HepG2 (cell line): ENCODE measurements at regions not wholly inside any gene's neighbourhood (a gene's known extent, or its start where the extent isn't known, plus 50 kb on each side); places are given as distances from the start of the nearest gene placed in this dataset.
A peak's percentile ranks its signal among the peaks of the same experiment; 100 is the strongest.

Source experiments
- ATAC-seq: fragments of 200-7000 bp; cut with Tn5 transposase; 3 replicates; pipeline ENCODE4 v1.9.1; 2020; ENCODE audit warnings: mild to moderate bottlenecking, moderate library complexity
- BruUV-seq: library from RNA; stranded (reverse); fragments of 400-500 nt; replicated peaks from 2 replicates; lab custom pipeline; 2021; lab: Mats Ljungman, UMichigan
- CTCF ChIA-PET: fragments of 300-600 bp; formaldehyde crosslinking; extraction: SDS; loops from one replicate; lab custom pipeline; 2021; ENCODE audit warnings: low total read pairs, inconsistent platforms, low intra/inter-chr PET ratio; lab: Yijun Ruan, JAX
- POLR2A ChIA-PET: fragments of 350-600 bp; sonication (Branson Sonifier 250); formaldehyde crosslinking; loops from one replicate; lab custom pipeline; 2020; ENCODE audit warnings: antibody characterized with exemption, inconsistent platforms; lab: Yijun Ruan, JAX
- DNase-seq: peaks from one replicate; pipeline ENCODE4 v3.0.0-alpha.2; 2015; ENCODE audit warnings: low spot score
- FAIRE-seq: peaks from 3 replicates; lab custom pipeline; 2011; peaks lifted over from hg19 to GRCh38; lab: Jason Lieb, UNC
- H2AFZ ChIP-seq: one replicate; pipeline ENCODE4 v1.6.1; 2011; ENCODE audit warnings: low read length, inconsistent platforms
- H3K27ac ChIP-seq: fragments of 300-600 bp; 3 replicates; pipeline ENCODE4 v1.8.0; 2011; ENCODE audit warnings: mixed run types, mild to moderate bottlenecking, mixed read lengths, low read length, inconsistent platforms; ENCODE audit not compliant: insufficient read depth; ENCODE audit errors: extremely low read length
- H3K27me3 ChIP-seq, 2 experiments: fragments of 200-600 bp in 1 of 2; 2 replicates in 1 of 2; 3 replicates in 1 of 2; pipeline versions ENCODE4 v1.6.0 to v1.8.0; 2011; ENCODE audit warnings: low read length in 2 of 2, mild to moderate bottlenecking in 2 of 2, moderate library complexity in 2 of 2, inconsistent platforms in 1 of 2; ENCODE audit not compliant: insufficient read depth in 2 of 2, control insufficient read depth in 1 of 2
- H3K36me3 ChIP-seq, 2 experiments: fragments of 200-600 bp in 1 of 2; replicated peaks in 1 of 2; 2 replicates in 1 of 2; 3 replicates in 1 of 2; pipeline versions ENCODE4 v1.5.1 to v1.8.0; 2011; ENCODE audit warnings: low read length in 2 of 2, inconsistent platforms in 1 of 2; ENCODE audit not compliant: insufficient read depth in 2 of 2, control insufficient read depth in 1 of 2
- H3K4me1 ChIP-seq: 2 replicates; pipeline ENCODE4 v1.5.1; 2012; ENCODE audit warnings: low read length, inconsistent platforms; ENCODE audit not compliant: insufficient read depth
- H3K4me2 ChIP-seq: 2 replicates; pipeline ENCODE4 v1.6.0; 2011; ENCODE audit warnings: low read depth, low read length, inconsistent platforms
- H3K4me3 ChIP-seq, 3 experiments: fragments of 200-600 bp in 1 of 3; sonication (generic), shearing (Covaris generic) in 1 of 3; replicated peaks in 1 of 3; 2 replicates each; pipeline ENCODE4 v1.5.1; 2011 to 2016; ENCODE audit warnings: low read length in 3 of 3, inconsistent platforms in 2 of 3, low read depth in 2 of 3, mild to moderate bottlenecking in 2 of 3, control low read depth in 1 of 3, mixed read lengths in 1 of 3; ENCODE audit not compliant: insufficient read depth in 1 of 3
- H3K79me2 ChIP-seq: one replicate; pipeline ENCODE4 v1.6.1; 2011; ENCODE audit warnings: low read length, inconsistent platforms; ENCODE audit not compliant: insufficient read depth
- H3K9ac ChIP-seq: 2 replicates; pipeline ENCODE4 v1.6.0; 2011; ENCODE audit warnings: mild to moderate bottlenecking, low read depth, low read length, inconsistent platforms; ENCODE audit not compliant: insufficient read depth
- H3K9me3 ChIP-seq: 2 replicates; pipeline ENCODE4 v1.5.1; 2012; ENCODE audit warnings: mild to moderate bottlenecking, low read length
- H4K20me1 ChIP-seq: 2 replicates; pipeline ENCODE4 v1.6.0; 2011; ENCODE audit warnings: inconsistent platforms, mild to moderate bottlenecking, low read length, moderate library complexity; ENCODE audit not compliant: insufficient read depth
- AKNA ChIP-seq: sonication (generic); formaldehyde crosslinking; IDR thresholded peaks from 2 replicates; pipeline ENCODE4 v1.4.0; 2020; ENCODE audit warnings: missing genetic modification reagents, borderline replicate concordance
- CENPT ChIP-seq: sonication (generic); formaldehyde crosslinking; IDR thresholded peaks from 2 replicates; pipeline ENCODE4 v1.8.0; 2022; ENCODE audit warnings: low read depth, mild to moderate bottlenecking, moderate library complexity, missing genetic modification reagents
- CHD4 ChIP-seq: fragments of 200-600 bp; sonication (generic); IDR thresholded peaks from 2 replicates; pipeline ENCODE4 v1.7.0; 2017; ENCODE audit warnings: mild to moderate bottlenecking, low read length, borderline replicate concordance
- E2F2 ChIP-seq: sonication (generic); formaldehyde crosslinking; IDR thresholded peaks from 2 replicates; pipeline ENCODE4 v1.4.0; 2020; ENCODE audit warnings: missing genetic modification reagents, borderline replicate concordance
- FOSL1 ChIP-seq: sonication (generic); formaldehyde crosslinking; IDR thresholded peaks from 2 replicates; pipeline ENCODE4 v1.9.0; 2021; ENCODE audit warnings: missing genetic modification reagents, borderline replicate concordance
- HIVEP1 ChIP-seq: sonication (generic); formaldehyde crosslinking; IDR thresholded peaks from 2 replicates; pipeline ENCODE4 v1.4.0; 2020; ENCODE audit warnings: mild to moderate bottlenecking, missing genetic modification reagents
- PAX8 ChIP-seq: sonication (generic); formaldehyde crosslinking; IDR thresholded peaks from 2 replicates; pipeline ENCODE4 v1.8.0; 2022; ENCODE audit warnings: mild to moderate bottlenecking, missing genetic modification reagents, borderline replicate concordance
- ZBTB1 ChIP-seq: sonication (generic); formaldehyde crosslinking; IDR thresholded peaks from 2 replicates; pipeline ENCODE4 v1.4.0; 2020; ENCODE audit warnings: missing genetic modification reagents, borderline replicate concordance
- ZNF253 ChIP-seq: sonication (generic); formaldehyde crosslinking; IDR thresholded peaks from 2 replicates; pipeline ENCODE4 v1.8.0; 2022; ENCODE audit warnings: mild to moderate bottlenecking, missing genetic modification reagents, borderline replicate concordance
- ZNF646 ChIP-seq: sonication (generic); formaldehyde crosslinking; IDR thresholded peaks from 2 replicates; pipeline ENCODE4 v1.9.0; 2021; ENCODE audit warnings: mild to moderate bottlenecking, missing genetic modification reagents
- WGBS: methylation state at CpG from one replicate; pipeline ENCODE4 v1.1.6; 2017; ENCODE audit warnings: low lambda C conversion rate; 5-methylcytosine and 5-hydroxymethylcytosine counted together
- in situ Hi-C: cut with HindIII; loops from 2 replicates; pipeline ENCODE4 v1.10.0; 2017; ENCODE audit warnings: low pct_unique_long_range_greater_than_20kb; ENCODE audit not compliant: extremely low pct_ligation_motif_present
- intact Hi-C: fragments of 100-400 bp; cut with micrococcal nuclease; formaldehyde crosslinking; loops from one replicate; pipeline ENCODE4 v1.10.0; 2022; ENCODE audit not compliant: unreplicated experiment

GRCh38 chr6:6997263-6998193 is 110.2 kb upstream of the RREB1 start:
- Histone ChIP-seq H3K79me2 (no peaks in the 10 kb centered on the region), H3K27me3 (peaks cover 0 to 5% of the 10 kb centered on the region in 2 experiments; a peak in 3 of 5 replicates), H3K27ac (no peak overlapping the region), H3K36me3 (no peaks in the 10 kb centered on the region), H3K4me3 (no peak overlapping the region), H3K9ac (no peak overlapping the region), H2AFZ (no peak overlapping the region), H3K4me2 (no peak overlapping the region; the same call in 1 of the 2 replicates), H4K20me1 (no peaks in the 10 kb centered on the region), H3K4me1 (peaks cover 22% of the 10 kb centered on the region), H3K9me3 (no peaks in the 10 kb centered on the region)
- ATAC-seq (peak; percentile 28), FAIRE-seq (no peak), DNase-seq (peak; percentile 16)
- CTCF ChIA-PET, result no interaction called here
- 13% methylated on average over 11 of the region's 11 CpGs for WGBS
- POLR2A ChIA-PET, result no interaction called here
- intact Hi-C loops, result no loop called here
- in situ Hi-C loops, result no loop called here
- BruUV-seq, result no TSS peak
- no peak for TF ChIP-seq PAX8 (CRISPR knock-in tag)
- no peak for TF ChIP-seq FOSL1 (CRISPR knock-in tag)
- TF ChIP-seq E2F2 (CRISPR knock-in tag), result no peak
- TF ChIP-seq AKNA (CRISPR knock-in tag), result no peak
- no peak for TF ChIP-seq CHD4
- TF ChIP-seq HIVEP1, result no peak
- no peak for TF ChIP-seq ZNF646
- no peak for TF ChIP-seq ZNF253 (CRISPR knock-in tag)
- no peak for TF ChIP-seq CENPT (CRISPR knock-in tag)
- no peak for TF ChIP-seq ZBTB1 (CRISPR knock-in tag)
